C4-2B (cell line): ENCODE measurements at regions not wholly inside any gene's neighbourhood (a gene's known extent, or its start where the extent isn't known, plus 50 kb on each side); places are given as distances from the start of the nearest gene placed in this dataset.
A peak's percentile ranks its signal among the peaks of the same experiment; 100 is the strongest.

Source experiments
- ZFX ChIP-seq: fragments of 450-650 bp; IDR thresholded peaks from 2 replicates; pipeline ENCODE4 v1.6.1; 2017
- TF ChIP-seq, protein P1 (sequence below): fragments of 450-650 bp; conservative IDR thresholded peaks from 2 replicates; pipeline ENCODE4 v1.5.1; 2017; ENCODE audit warnings: mild to moderate bottlenecking

- TF ChIP-seq, protein P1, sequence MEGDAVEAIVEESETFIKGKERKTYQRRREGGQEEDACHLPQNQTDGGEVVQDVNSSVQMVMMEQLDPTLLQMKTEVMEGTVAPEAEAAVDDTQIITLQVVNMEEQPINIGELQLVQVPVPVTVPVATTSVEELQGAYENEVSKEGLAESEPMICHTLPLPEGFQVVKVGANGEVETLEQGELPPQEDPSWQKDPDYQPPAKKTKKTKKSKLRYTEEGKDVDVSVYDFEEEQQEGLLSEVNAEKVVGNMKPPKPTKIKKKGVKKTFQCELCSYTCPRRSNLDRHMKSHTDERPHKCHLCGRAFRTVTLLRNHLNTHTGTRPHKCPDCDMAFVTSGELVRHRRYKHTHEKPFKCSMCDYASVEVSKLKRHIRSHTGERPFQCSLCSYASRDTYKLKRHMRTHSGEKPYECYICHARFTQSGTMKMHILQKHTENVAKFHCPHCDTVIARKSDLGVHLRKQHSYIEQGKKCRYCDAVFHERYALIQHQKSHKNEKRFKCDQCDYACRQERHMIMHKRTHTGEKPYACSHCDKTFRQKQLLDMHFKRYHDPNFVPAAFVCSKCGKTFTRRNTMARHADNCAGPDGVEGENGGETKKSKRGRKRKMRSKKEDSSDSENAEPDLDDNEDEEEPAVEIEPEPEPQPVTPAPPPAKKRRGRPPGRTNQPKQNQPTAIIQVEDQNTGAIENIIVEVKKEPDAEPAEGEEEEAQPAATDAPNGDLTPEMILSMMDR = peak; percentile 24
- TF ChIP-seq ZFX = no peak
Observed at GRCh38 chr6:71482742-71483141, 194.1 kb downstream of the OGFRL1 start.
